Ovary (tissue), 3 donors: ENCODE measurements at regions not wholly inside any gene's neighbourhood (a gene's known extent, or its start where the extent isn't known, plus 50 kb on each side); places are given as distances from the start of the nearest gene placed in this dataset.
"Not testable (repeated sequence)": the region's sequence is repeated elsewhere in the genome, so short reads cannot be mapped to it uniquely, and the experiment has no call there.

Experiments used
- CTCF ChIP-seq, 3 donors: fragments of 450-650 bp in 2 of 3; fragments of 200-600 bp in 1 of 3; IDR thresholded peaks; one replicate each; pipeline versions ENCODE4 v1.5.1 to v1.8.0; 2016 to 2022; ENCODE audit warnings: antibody characterized with exemption in 3 of 3, mild to moderate bottlenecking in 1 of 3
- EP300 ChIP-seq: sonication (generic); formaldehyde crosslinking; IDR thresholded peaks from one replicate; pipeline ENCODE4 v1.6.1; 2017; ENCODE audit warnings: antibody characterized with exemption
- POLR2A ChIP-seq: fragments of 450-650 bp; IDR thresholded peaks from one replicate; pipeline ENCODE4 v1.6.1; 2017; ENCODE audit warnings: antibody characterized with exemption, mild to moderate bottlenecking, moderate library complexity
- donor health status: DM: no; HTN: no; CAD: no.

DNA sequence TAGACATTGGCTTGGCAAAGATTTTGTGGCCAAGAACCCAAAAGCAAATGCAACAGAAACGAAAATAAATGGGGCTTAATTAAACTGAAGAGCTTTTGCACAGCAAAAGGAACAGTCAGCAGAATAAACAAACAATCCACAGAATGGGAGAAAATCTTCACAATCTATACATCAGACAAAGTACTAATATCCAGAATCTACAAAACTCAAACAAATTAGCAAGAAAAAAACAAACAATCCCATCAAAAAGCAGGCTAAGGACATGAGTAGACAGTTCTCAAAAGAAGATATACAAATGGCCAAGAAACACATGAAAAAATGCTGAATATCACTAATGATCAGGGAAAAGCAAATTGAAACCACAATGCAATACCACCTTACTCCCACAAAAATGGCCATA is 81.7 kb downstream of the TMEM212 start:
- not testable (repeated sequence) for TF ChIP-seq POLR2A; CTCF (IDR thresholded peaks at IDR 0.05); EP300
